Activated T-cell treated with anti-CD3 and anti-CD28 coated beads for 24 hours (primary cell): ENCODE measurements at regions not wholly inside any gene's neighbourhood (a gene's known extent, or its start where the extent isn't known, plus 50 kb on each side); places are given as distances from the start of the nearest gene placed in this dataset.
"Not testable (repeated sequence)": the region's sequence is repeated elsewhere in the genome, so short reads cannot be mapped to it uniquely, and the experiment has no call there.

Source experiments
- DNase-seq: peaks from one replicate; pipeline ENCODE4 v3.0.0-alpha.2; 2020; ENCODE audit warnings: low read depth

DNA sequence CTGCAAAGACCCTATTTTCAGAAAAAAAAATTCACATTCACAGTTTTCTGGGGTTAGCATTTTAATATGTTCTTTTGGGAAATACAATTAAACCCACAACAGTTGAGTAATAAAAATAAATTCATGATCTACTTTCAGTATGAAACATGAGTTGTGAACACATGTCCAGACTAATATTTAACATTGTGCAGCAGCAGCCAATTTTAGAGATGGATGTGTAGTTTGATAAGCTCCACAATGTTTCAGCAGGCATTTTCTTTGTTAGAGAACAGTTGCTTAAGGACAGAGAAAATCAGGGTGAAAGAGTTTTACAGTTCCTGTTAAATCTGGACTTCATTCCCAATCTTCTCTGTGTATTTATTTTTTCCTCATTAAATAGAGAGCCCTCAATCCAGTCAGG, 519.5 kb downstream of the PIK3C3 start:
- no peak for DNase-seq

GRCh38 chr18:42475157-42475556, 520.1 kb downstream of the PIK3C3 start:
- DNase-seq = no peak

DNA sequence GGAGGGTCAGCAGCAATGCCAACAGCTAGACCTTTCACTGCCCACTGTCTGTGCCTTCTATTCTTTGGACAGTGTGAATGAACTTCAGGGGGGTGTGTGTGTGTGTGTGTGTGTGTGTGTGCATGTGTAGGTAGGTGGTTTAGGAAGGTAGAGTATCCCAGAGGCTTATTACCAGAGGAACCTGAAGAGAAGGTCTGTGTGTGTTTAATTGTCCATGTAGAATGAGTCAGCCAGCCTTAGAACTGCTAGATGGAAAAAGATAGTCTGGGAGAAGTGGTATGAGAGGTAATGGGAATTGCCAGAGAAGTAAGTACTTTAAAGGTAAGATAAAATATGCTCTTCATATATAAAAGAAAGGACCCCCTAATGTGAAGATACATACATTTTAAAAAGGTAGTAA, 522.2 kb downstream of the PIK3C3 start:
- DNase-seq = no peak

DNA sequence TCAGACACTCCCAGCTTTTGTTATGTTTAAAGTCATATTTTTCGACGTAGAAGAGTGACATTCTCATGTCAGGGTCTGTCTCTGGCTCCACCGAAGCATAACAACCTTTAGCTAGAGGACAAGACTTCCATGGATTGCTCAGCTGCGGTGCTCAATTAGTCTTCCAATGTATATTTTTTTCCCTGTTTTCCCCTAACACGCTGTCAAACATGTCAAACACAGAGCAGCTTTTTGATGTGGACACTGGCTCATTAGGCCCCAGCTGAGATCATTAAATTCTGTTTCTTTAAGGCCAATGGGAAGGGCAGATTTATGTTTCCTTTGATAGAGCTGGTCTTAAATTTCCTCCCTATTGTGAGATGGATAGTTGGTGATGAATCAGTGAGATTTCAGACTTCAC, 525.4 kb downstream of the PIK3C3 start:
- DNase-seq = no peak

DNA sequence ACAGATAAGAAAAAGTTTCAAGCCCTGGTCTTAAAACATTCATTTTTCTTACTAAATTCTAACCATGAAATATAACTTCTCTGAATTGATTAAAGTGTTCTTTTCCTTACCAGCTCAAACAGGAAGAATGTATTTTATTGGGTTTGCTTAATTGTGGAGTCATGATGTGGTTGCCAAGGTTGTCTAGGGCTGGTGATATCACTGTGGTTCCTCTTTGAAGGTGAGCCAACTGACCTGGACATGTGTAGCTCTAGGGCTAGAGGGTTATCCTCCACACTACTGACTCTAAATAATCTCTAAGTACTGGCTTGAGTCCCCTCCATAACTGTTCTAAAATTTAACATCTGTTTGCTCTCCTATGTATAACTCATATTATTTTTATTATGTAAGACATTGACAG, 529.6 kb downstream of the PIK3C3 start:
- no peak for DNase-seq

GRCh38 chr18:42486271-42486670, 531.2 kb downstream of the PIK3C3 start:
- DNase-seq = no peak

- no peak for DNase-seq
Observed at GRCh38 chr18:42508683-42509296, 553.8 kb downstream of the PIK3C3 start.

DNA sequence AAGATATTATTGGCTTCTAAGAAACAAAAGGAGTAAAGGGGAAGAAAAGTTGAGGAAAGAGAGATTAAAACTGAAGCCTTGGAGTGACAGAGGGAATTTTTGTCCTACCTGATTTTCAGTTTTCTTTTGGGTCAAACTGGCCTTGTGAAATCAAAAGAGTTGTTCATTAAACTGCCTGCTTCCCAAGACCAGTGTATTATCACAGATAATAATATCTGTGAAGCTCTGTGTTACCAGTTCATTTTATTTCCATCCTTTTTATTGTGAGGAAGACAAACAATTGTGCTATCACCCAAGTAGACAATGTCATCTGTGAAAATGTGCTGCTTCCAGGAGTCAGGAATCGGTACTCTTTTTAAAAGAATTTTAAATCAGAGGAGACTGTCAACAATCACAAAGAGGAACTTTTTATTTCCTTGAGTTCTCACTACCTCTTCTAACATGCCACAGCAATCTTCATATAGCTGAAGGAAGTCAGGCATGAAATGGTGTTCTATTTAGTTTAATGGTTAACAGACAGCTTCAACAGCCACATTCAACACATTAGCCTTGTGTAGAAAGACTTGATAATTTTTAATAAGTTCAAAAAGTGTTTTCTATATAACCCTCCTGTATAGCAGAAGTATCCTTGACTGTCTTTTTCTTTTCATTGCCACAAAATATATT, 554.8 kb downstream of the PIK3C3 start:
- no peak for DNase-seq

DNA sequence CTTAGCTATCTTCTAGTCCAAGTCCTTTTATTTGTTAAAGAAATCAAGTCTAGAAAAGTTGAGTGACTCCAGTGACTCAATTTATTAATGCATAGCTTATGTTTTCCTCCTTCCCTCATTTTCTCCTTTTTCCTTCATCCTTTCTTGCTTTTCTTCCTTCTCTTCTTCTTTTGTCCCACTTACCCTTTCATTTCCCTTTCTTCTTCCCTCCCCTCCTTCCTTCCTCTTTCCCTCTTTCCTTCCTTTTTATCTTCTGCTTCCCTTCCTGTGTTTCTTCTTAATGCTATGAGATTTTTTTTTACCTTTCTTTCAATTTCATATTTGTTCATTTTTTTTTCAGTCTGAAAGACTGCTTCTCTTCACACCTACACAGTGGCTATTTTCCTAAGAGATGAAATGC, 555.5 kb downstream of the PIK3C3 start:
- no peak for DNase-seq

DNA sequence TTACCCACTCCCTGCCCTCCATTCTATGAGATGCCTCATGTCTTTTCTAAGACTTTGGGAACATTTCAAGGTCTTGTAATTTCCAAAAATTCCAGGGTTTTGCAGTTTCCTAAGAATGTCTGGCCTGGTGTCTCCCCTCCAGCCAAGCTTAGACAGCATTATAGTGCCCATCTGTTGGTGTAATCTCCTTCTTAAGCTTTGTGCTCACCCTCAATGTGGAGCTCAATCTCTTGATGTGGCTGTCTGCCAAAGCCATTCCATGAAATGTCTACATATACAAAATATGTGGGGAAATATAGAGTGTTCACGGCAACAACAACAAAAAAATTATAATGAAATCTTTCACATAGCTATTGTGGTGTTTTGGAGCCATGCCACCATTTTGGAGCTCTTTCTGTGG, 558.4 kb downstream of the PIK3C3 start:
- no peak for DNase-seq

DNA sequence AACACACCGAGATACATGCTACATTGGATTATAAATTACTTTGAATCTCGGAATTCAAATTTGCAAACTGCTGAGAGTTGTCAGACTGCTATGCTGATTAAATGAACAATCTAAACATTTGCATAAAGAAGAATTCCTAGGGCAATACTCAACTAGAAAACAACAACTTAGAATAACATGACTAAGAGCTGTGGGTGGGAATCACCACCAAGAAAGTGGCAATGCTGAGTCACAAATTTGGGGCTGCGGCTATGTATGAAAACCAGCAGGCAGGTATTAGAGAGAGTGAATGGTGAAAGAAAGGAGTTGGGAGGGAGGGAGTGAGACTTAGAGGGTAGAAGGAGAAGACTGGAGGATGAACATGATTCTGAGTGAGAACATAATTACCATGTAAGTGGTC, 559.5 kb downstream of the PIK3C3 start:
- no peak for DNase-seq

DNA sequence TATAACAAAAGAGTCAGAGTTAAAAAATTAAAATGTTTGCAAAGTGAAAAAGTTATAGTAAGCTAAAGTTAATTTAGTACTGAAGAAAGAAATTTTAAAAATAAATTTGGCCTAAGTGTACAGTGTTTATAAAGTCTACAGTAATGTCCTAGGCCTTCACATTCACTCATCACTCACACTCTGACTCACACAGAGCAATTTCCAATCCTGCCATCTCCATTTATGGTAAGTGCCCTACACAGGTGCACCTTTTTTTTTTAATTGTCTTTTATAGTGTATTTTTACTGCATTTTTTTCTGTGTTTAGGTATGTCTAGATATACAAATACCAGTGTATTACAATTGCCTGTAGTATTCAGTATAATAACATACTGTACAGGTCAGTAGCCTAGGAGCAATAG, 562.9 kb downstream of the PIK3C3 start:
- no peak for DNase-seq

DNA sequence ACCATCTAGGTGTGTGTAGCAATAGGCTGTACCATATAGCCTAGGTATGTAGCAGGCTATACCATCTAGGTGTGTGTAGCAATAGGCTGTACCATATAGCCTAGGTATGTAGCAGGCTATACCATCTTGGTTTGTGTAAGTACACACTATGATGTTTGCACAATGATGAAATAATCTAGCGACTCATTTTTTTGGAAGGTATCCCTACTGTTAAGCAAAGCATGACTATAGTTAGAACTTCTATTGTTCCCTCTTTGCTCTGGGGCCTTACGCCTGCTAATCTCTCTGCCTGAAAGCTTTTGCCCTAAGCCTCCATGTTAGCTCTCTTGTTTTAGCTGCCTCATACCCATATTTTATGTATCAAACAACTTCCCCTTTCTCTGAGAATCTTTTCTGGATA, 563.3 kb downstream of the PIK3C3 start:
- not testable (repeated sequence) for DNase-seq

- no peak for DNase-seq
Observed at GRCh38 chr18:42520138-42520537, 565.1 kb downstream of the PIK3C3 start.

DNA sequence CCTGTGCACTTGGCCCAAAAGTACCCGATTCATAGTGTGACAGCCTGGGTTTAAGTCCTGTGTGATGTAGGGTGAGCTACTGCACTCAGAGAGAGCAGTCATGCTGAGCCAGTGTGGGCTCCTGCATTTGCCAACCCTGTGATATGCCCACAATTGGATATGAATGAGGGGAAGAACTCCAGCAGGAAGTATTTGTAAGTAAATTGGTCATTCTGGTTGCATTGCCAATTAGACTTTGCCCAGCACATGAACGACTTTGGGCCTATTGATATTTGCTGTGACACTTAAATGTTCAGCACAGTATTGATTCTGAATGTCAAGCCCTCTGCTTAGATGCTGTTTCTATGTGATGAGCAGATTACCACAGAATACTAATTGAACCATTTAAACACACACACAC, 570.9 kb downstream of the PIK3C3 start:
- no peak for DNase-seq

DNA sequence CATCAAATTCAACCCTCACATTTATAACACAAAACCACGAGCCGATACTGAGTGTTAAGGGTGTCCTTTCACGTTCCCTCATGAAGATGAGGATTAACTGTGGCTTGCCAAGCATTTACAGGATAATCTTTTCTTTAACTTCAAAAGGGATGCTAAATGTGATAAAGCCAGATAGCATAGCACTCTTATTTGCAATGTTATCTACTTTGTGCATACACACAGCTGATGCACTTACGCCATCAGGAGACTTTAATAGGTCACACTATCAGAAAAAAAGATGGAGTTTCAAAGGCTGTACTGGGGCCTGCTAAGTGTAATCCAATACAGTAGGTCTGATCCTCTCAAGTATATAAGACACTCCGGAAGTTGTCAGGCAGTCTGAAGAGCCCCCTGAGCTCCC, 572.7 kb downstream of the PIK3C3 start:
- DNase-seq = no peak

GRCh38 chr18:42530276-42530675, 575.2 kb downstream of the PIK3C3 start:
- no peak for DNase-seq

- no peak for DNase-seq
Observed at GRCh38 chr18:42532119-42532518, 577.1 kb downstream of the PIK3C3 start.

- no peak for DNase-seq
Observed at GRCh38 chr18:42533009-42533575, 578.1 kb downstream of the PIK3C3 start.

DNA sequence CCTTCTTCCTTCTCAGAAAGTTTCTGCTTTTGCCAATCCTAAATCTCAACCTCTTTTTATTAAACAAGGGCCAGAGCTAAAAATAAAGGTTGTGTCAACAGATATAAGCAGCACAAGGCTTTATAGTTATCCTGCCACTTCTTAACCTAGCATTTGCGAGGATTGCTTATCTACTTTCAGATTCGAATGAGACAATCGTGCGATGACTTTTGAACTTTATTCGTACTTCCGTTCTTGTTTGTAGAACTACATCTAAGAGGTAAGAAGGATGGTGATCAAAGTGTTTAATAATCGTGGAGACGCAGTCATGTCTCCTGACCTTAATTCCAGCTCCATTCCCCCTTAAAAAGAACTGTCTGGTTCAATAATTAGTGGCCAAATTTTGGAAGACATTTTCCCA, 578.6 kb downstream of the PIK3C3 start:
- DNase-seq = no peak

GRCh38 chr18:42534313-42534712, 579.3 kb downstream of the PIK3C3 start:
- no peak for DNase-seq

GRCh38 chr18:42536442-42536841, 579.0 kb downstream of the RIT2 start:
- DNase-seq = no peak

- no peak for DNase-seq
Observed at GRCh38 chr18:42537291-42537690, 578.2 kb downstream of the RIT2 start.

- DNase-seq = no peak
Observed at GRCh38 chr18:42544901-42545300, 570.6 kb downstream of the RIT2 start.
